ENCODE measurements at regions not wholly inside any gene's neighbourhood (a gene's known extent, or its start where the extent isn't known, plus 50 kb on each side); places are given as distances from the start of the nearest gene placed in this dataset.

- 89 to 100% methylated on average over 2 to 4 of the region's 4 CpGs for WGBS, 2 experiments (ENCODE audit: insufficient coverage in 1 of 2, insufficient read length in 1 of 2)
- H3K27me3 Mint-ChIP-seq (ENCODE audit: insufficient read depth) = no peaks in the 10 kb centered on the region
Measured at GRCh38 chr3:147812186-147812911, 403.2 kb downstream of the ZIC1 start.

DNA sequence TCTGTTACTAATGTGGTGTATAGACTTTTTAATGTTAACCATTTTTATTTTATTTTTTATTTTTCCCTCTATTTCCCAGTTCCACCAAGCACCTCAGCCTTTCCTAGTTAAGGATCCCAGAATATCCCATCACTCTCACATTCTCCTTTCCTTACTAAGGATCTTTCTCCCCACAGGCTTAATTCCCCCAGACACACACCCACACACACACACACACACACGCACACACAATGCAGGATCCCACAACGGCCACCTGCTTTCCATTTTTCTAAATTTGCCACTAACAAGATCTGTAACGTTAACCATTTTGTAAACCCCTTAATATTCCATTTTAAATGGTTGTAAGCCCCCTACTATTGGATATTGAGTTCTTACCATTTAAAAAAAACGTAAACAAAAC, 404.1 kb downstream of the ZIC1 start:
- WGBS, 2 experiments (ENCODE audit: insufficient coverage in 1 of 2, insufficient read length in 1 of 2) = 90 to 100% methylated on average over 1 to 4 of the region's 4 CpGs
- H3K4me3 ChIP-seq (ENCODE audit: low read length) = no peak overlapping the region
- H3K4me1 Mint-ChIP-seq = no peaks in the 10 kb centered on the region
- no peak for TF ChIP-seq CTCF (conservative IDR thresholded peaks at IDR 0.05)
- no peak for DNase-seq
- no peaks in the 10 kb centered on the region for H3K9me3 ChIP-seq (ENCODE audit: control insufficient read depth, low read length)
- no peaks in the 10 kb centered on the region for H3K9me3 Mint-ChIP-seq
- H3K36me3 Mint-ChIP-seq (ENCODE audit: low read depth) = no peaks in the 10 kb centered on the region
- H3K27me3 Mint-ChIP-seq (ENCODE audit: insufficient read depth) = no peaks in the 10 kb centered on the region
- no peaks in the 10 kb centered on the region for H3K36me3 ChIP-seq (ENCODE audit: control insufficient read depth, insufficient read depth, low read length)
- H3K27me3 ChIP-seq (ENCODE audit: control insufficient read depth, insufficient read depth, low read length, poor library complexity, severe bottlenecking) = no peaks in the 10 kb centered on the region
- no peak overlapping the region for H3K9ac ChIP-seq (ENCODE audit: extremely low read depth, low read length, poor library complexity, severe bottlenecking)
- no peak overlapping the region for H3K27ac Mint-ChIP-seq
- no peaks in the 10 kb centered on the region for H3K4me1 ChIP-seq (ENCODE audit: control insufficient read depth, insufficient read depth, low read length)
- H3K27ac ChIP-seq (ENCODE audit: low read depth, low read length) = no peak overlapping the region
- no peak overlapping the region for H3K4me3 Mint-ChIP-seq

More at GRCh38 chr3:147812186-147812911, 403.2 kb downstream of the ZIC1 start:
- H3K4me3 ChIP-seq (ENCODE audit: low read length) = no peak overlapping the region
- no peaks in the 10 kb centered on the region for H3K27me3 ChIP-seq (ENCODE audit: control insufficient read depth, insufficient read depth, low read length, poor library complexity, severe bottlenecking)
- H3K36me3 ChIP-seq (ENCODE audit: control insufficient read depth, insufficient read depth, low read length) = no peaks in the 10 kb centered on the region
- H3K9ac ChIP-seq (ENCODE audit: extremely low read depth, low read length, poor library complexity, severe bottlenecking) = no peak overlapping the region
- H3K4me1 Mint-ChIP-seq = no peaks in the 10 kb centered on the region
- no peak overlapping the region for H3K27ac Mint-ChIP-seq
- no peak for DNase-seq
- H3K9me3 ChIP-seq (ENCODE audit: control insufficient read depth, low read length) = no peaks in the 10 kb centered on the region
- H3K4me3 Mint-ChIP-seq = no peak overlapping the region
- no peaks in the 10 kb centered on the region for H3K4me1 ChIP-seq (ENCODE audit: control insufficient read depth, insufficient read depth, low read length)
- H3K36me3 Mint-ChIP-seq (ENCODE audit: low read depth) = no peaks in the 10 kb centered on the region
- no peak overlapping the region for H3K27ac ChIP-seq (ENCODE audit: low read depth, low read length)
- no peaks in the 10 kb centered on the region for H3K9me3 Mint-ChIP-seq
- no peak for TF ChIP-seq CTCF (conservative IDR thresholded peaks at IDR 0.05)

DNA sequence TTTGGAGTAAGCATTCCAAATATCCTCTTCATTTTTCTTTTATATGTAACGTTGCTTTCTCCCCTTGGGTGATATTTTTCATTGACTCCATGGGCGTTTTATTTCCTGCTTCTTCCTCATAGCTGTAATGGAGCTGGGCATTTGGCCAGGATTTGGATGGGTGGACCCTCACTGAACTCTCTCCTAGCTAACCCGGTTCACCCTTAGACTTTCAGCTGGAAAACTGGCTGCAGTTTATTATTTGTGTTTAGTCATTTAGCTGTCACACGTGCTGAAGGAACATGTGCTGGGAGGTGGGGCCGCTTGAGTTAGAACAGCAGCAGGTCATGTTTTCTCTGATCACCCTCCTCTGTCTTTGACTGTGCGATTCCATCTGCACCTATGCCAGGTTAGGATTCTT, 407.6 kb downstream of the ZIC1 start:
- Histone ChIP-seq H3K4me3 (ENCODE audit: low read length) (no peak overlapping the region), H3K27me3 (ENCODE audit: control insufficient read depth, insufficient read depth, low read length, poor library complexity, severe bottlenecking) (no peaks in the 10 kb centered on the region), H3K27ac (ENCODE audit: low read depth, low read length) (no peak overlapping the region), H3K4me1 (ENCODE audit: control insufficient read depth, insufficient read depth, low read length) (no peaks in the 10 kb centered on the region), H3K9ac (ENCODE audit: extremely low read depth, low read length, poor library complexity, severe bottlenecking) (no peak overlapping the region), H3K36me3 (ENCODE audit: control insufficient read depth, insufficient read depth, low read length) (no peaks in the 10 kb centered on the region), H3K9me3 (ENCODE audit: control insufficient read depth, low read length) (no peaks in the 10 kb centered on the region)
- no peak for DNase-seq
- H3K27ac Mint-ChIP-seq = no peak overlapping the region
- H3K4me3 Mint-ChIP-seq = no peak overlapping the region
- no peaks in the 10 kb centered on the region for H3K9me3 Mint-ChIP-seq
- no peaks in the 10 kb centered on the region for H3K27me3 Mint-ChIP-seq (ENCODE audit: insufficient read depth)
- 88 to 95% methylated on average over 3 to 6 of the region's 6 CpGs for WGBS, 2 experiments (ENCODE audit: insufficient coverage in 1 of 2, insufficient read length in 1 of 2)
- H3K36me3 Mint-ChIP-seq (ENCODE audit: low read depth) = no peaks in the 10 kb centered on the region
- TF ChIP-seq CTCF (conservative IDR thresholded peaks at IDR 0.05) = no peak
- no peaks in the 10 kb centered on the region for H3K4me1 Mint-ChIP-seq
